SU-DHL-6 (cell line): ENCODE measurements at regions not wholly inside any gene's neighbourhood (a gene's known extent, or its start where the extent isn't known, plus 50 kb on each side); places are given as distances from the start of the nearest gene placed in this dataset.
"Not testable (repeated sequence)": the region's sequence is repeated elsewhere in the genome, so short reads cannot be mapped to it uniquely, and the experiment has no call there.

ENCODE experiments used
- CTCF ChIP-seq: fragments of 200-600 bp; sonication (generic); IDR thresholded peaks from one replicate; pipeline ENCODE4 v1.5.1; 2017; ENCODE audit warnings: antibody characterized with exemption, mild to moderate bottlenecking, low read length, moderate library complexity; ENCODE audit not compliant: insufficient read depth, poor library complexity, severe bottlenecking
- EZH2phosphoT487 ChIP-seq: fragments of 200-600 bp; sonication (generic), shearing (Covaris generic); conservative IDR thresholded peaks from 2 replicates; pipeline ENCODE4 v1.6.1; 2018; ENCODE audit warnings: mild to moderate bottlenecking, antibody characterized with exemption, low read length, moderate library complexity, mixed read lengths

DNA sequence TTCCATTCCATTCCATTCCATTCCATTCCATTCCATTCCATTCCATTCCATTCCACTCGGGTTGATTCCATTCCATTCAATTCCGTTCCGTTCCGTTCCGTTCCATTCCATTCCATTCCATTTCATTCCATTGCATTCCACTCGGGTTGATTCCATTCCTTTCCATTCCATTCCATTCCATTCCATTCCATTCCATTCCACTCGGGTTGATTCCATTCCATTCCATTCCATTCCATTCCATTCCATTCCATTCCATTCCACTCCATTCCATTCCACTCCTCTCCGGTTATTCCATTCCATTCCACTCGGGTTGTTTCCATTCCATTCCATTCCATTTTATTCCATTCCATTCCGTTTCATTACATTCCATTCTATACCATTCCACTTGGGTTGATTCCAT is 151.0 kb downstream of the CWH43 start:
- TF ChIP-seq CTCF, EZH2phosphoT487: not testable (repeated sequence)
